ENCODE measurements at regions not wholly inside any gene's neighbourhood (a gene's known extent, or its start where the extent isn't known, plus 50 kb on each side); places are given as distances from the start of the nearest gene placed in this dataset.

DNA sequence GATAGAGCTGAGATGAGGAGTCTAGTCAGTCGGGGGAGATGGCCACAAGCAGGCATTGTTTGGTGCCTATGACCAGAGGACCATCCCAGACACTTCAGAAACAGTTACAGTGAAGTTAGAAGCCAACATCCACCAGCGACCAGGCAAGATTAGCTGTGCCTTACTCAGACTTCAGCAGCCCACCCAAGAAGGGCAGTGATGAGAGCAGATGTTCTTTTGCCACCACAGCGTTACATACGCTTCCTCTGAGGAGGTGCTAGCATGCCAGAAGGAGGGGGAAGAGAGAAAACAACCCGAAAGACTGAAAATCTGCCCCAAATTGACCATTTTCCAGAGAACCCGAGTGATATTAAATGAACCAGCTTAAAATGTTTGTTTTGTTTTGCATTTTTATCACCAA lies 186.8 kb downstream of the PRL start:
- Mint-ChIP-seq H3K27me3 (ENCODE audit: insufficient read depth) (no peaks in the 10 kb centered on the region), H3K9me3 (no peaks in the 10 kb centered on the region), H3K27ac (no peak overlapping the region), H3K4me1 (no peaks in the 10 kb centered on the region), H3K36me3 (ENCODE audit: low read depth) (peaks cover 21% of the 10 kb centered on the region), H3K4me3 (no peak overlapping the region)
- H3K9me3 ChIP-seq (ENCODE audit: control insufficient read depth, low read length): no peaks in the 10 kb centered on the region
- no peak overlapping the region for H3K9ac ChIP-seq (ENCODE audit: extremely low read depth, low read length, poor library complexity, severe bottlenecking)
- no peak overlapping the region for H3K27ac ChIP-seq (ENCODE audit: low read depth, low read length)
- 94 to 98% methylated on average over 6 of the region's 6 CpGs for WGBS, 2 experiments (ENCODE audit: insufficient coverage in 1 of 2, insufficient read length in 1 of 2)
- H3K36me3 ChIP-seq (ENCODE audit: control insufficient read depth, insufficient read depth, low read length): peaks cover 52% of the 10 kb centered on the region
- no peaks in the 10 kb centered on the region for H3K4me1 ChIP-seq (ENCODE audit: control insufficient read depth, insufficient read depth, low read length)
- DNase-seq: no peak
- TF ChIP-seq, protein P1, sequence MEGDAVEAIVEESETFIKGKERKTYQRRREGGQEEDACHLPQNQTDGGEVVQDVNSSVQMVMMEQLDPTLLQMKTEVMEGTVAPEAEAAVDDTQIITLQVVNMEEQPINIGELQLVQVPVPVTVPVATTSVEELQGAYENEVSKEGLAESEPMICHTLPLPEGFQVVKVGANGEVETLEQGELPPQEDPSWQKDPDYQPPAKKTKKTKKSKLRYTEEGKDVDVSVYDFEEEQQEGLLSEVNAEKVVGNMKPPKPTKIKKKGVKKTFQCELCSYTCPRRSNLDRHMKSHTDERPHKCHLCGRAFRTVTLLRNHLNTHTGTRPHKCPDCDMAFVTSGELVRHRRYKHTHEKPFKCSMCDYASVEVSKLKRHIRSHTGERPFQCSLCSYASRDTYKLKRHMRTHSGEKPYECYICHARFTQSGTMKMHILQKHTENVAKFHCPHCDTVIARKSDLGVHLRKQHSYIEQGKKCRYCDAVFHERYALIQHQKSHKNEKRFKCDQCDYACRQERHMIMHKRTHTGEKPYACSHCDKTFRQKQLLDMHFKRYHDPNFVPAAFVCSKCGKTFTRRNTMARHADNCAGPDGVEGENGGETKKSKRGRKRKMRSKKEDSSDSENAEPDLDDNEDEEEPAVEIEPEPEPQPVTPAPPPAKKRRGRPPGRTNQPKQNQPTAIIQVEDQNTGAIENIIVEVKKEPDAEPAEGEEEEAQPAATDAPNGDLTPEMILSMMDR (conservative IDR thresholded peaks at IDR 0.05): no peak
- H3K4me3 ChIP-seq (ENCODE audit: low read length): no peak overlapping the region
- H3K27me3 ChIP-seq (ENCODE audit: control insufficient read depth, insufficient read depth, low read length, poor library complexity, severe bottlenecking): no peaks in the 10 kb centered on the region

DNA sequence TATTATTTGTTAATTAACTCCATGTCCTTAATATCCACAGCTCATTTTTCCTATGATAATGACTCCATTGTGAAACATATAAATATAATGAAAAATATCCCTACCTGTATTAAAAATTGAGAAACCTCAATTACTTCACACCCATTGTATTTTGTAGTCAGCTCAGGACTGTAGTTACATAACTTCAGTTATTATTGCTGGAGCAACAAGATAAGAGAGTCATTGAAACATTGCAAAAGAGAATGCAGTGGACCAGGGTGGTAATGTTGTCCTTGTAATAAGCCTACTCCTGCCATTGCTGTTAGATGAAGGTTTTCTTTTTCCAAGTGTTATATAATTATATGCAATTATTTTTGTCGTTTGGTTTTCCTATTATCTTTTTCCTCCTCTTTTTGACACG lies 184.4 kb downstream of the PRL start:
- WGBS, 2 experiments (ENCODE audit: insufficient coverage in 1 of 2, insufficient read length in 1 of 2): no CpG with 5 or more reads among the region's 2 CpGs
- Mint-ChIP-seq H3K36me3 (ENCODE audit: low read depth) (peaks cover 21% of the 10 kb centered on the region), H3K4me3 (no peak overlapping the region), H3K27ac (no peak overlapping the region), H3K27me3 (ENCODE audit: insufficient read depth) (no peaks in the 10 kb centered on the region), H3K9me3 (no peaks in the 10 kb centered on the region), H3K4me1 (peaks cover 6% of the 10 kb centered on the region)
- Histone ChIP-seq H3K4me1 (ENCODE audit: control insufficient read depth, insufficient read depth, low read length) (peaks cover 11% of the 10 kb centered on the region), H3K9ac (ENCODE audit: extremely low read depth, low read length, poor library complexity, severe bottlenecking) (no peak overlapping the region), H3K4me3 (ENCODE audit: low read length) (no peak overlapping the region), H3K36me3 (ENCODE audit: control insufficient read depth, insufficient read depth, low read length) (peaks cover 71% of the 10 kb centered on the region), H3K27ac (ENCODE audit: low read depth, low read length) (no peak overlapping the region), H3K9me3 (ENCODE audit: control insufficient read depth, low read length) (no peaks in the 10 kb centered on the region), H3K27me3 (ENCODE audit: control insufficient read depth, insufficient read depth, low read length, poor library complexity, severe bottlenecking) (no peaks in the 10 kb centered on the region)
- TF ChIP-seq, protein P1 (conservative IDR thresholded peaks at IDR 0.05): no peak
- DNase-seq: no peak

DNA sequence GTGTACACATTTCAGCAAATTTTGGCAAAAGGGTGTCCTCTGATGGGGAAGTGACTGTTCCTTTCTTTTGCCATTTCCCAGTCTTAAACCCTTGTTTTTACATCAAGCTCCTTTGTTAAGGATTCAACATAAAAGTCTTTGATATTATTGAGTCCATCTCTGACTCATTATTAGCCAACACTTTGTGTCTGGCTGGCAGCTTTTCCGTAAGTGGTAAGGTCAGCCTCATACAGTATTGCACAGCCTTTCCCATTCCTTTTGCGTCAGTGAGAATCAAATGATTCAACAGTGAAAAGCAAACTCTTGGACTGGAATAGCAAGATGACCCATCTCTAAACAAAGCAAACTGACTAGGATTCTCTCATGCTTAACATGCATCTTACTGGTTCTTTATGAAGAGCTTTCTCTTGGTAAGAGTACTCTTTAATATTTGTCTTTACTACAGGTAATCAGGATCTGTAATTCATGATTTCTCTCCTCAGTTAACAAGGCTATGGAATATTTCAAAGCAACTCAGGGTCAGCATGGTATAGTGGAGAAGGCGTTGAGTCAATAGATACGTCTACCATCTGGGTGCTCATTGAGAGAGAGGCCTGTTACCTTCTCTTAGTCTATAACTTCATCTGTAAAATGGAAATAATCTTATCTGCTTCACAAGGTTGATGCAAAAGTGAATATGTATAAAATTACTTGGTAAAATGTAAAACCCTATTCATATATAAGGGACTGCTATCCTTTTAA lies 183.6 kb downstream of the PRL start:
- no peaks in the 10 kb centered on the region for H3K27me3 Mint-ChIP-seq (ENCODE audit: insufficient read depth)
- Histone ChIP-seq H3K36me3 (ENCODE audit: control insufficient read depth, insufficient read depth, low read length) (peaks cover 78% of the 10 kb centered on the region), H3K4me3 (ENCODE audit: low read length) (no peak overlapping the region), H3K9ac (ENCODE audit: extremely low read depth, low read length, poor library complexity, severe bottlenecking) (no peak overlapping the region), H3K9me3 (ENCODE audit: control insufficient read depth, low read length) (no peaks in the 10 kb centered on the region), H3K4me1 (ENCODE audit: control insufficient read depth, insufficient read depth, low read length) (peaks cover 18% of the 10 kb centered on the region), H3K27me3 (ENCODE audit: control insufficient read depth, insufficient read depth, low read length, poor library complexity, severe bottlenecking) (no peaks in the 10 kb centered on the region), H3K27ac (ENCODE audit: low read depth, low read length) (no peak overlapping the region)
- no peak for DNase-seq
- H3K27ac Mint-ChIP-seq: no peak overlapping the region
- TF ChIP-seq, protein P1 (conservative IDR thresholded peaks at IDR 0.05): no peak
- H3K4me3 Mint-ChIP-seq: no peak overlapping the region
- H3K36me3 Mint-ChIP-seq (ENCODE audit: low read depth): peaks cover 25% of the 10 kb centered on the region
- WGBS, 2 experiments (ENCODE audit: insufficient coverage in 1 of 2, insufficient read length in 1 of 2): 89 to 90% methylated on average over 2 to 4 of the region's 4 CpGs
- no peaks in the 10 kb centered on the region for H3K9me3 Mint-ChIP-seq
- peaks cover 14% of the 10 kb centered on the region for H3K4me1 Mint-ChIP-seq

All from endodermal cell (in vitro differentiated cells).